ENCODE measurements at regions not wholly inside any gene's neighbourhood (a gene's known extent, or its start where the extent isn't known, plus 50 kb on each side); places are given as distances from the start of the nearest gene placed in this dataset.
"Not testable (repeated sequence)": the region's sequence is repeated elsewhere in the genome, so short reads cannot be mapped to it uniquely, and the experiment has no call there.

DNA sequence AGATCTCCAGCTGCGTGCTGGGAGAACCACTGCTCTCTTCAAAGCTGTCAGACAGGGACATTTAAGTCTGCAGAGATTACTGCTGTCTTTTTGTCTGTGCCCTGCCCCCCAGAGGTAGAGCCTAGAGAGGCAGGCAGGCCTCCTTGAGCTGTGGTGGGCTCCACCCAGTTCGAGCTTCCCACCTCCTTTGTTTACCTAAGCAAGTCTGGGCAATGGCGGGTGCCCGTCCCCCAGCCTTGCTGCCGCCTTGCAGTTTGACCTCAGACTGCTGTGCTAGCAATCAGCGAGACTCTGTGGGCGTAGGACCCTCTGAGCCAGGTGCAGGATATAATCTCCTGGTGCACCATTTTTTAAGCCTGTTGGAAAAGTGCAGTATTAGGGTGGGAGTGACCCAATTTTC, 128.6 kb downstream of the ACTR3 start:
- 94 to 98% methylated on average over 6 to 7 of the region's 7 CpGs for WGBS, 2 experiments
- H3K4me3 ChIP-seq (ENCODE audit: insufficient read depth, low read depth, low read length); H3K9me3 ChIP-seq (ENCODE audit: control insufficient read depth, low read length); H3K4me1 ChIP-seq (ENCODE audit: control insufficient read depth, insufficient read depth, low read length); H3K36me3 ChIP-seq (ENCODE audit: control insufficient read depth, insufficient read depth, low read length); H3K27me3 ChIP-seq (ENCODE audit: control insufficient read depth, insufficient read depth, low read length, poor library complexity, severe bottlenecking); H3K27ac ChIP-seq (ENCODE audit: insufficient read depth, low read depth, low read length, poor library complexity, severe bottlenecking): not testable (repeated sequence)

- no peaks in the 10 kb centered on the region for H3K4me1 ChIP-seq (ENCODE audit: control insufficient read depth, insufficient read depth, low read length)
- no peak overlapping the region for H3K27ac ChIP-seq (ENCODE audit: insufficient read depth, low read depth, low read length, poor library complexity, severe bottlenecking)
- no peak overlapping the region for H3K4me3 ChIP-seq (ENCODE audit: insufficient read depth, low read depth, low read length)
- H3K36me3 ChIP-seq (ENCODE audit: control insufficient read depth, insufficient read depth, low read length): no peaks in the 10 kb centered on the region
- 60 to 78% methylated on average over 1 to 2 of the region's 2 CpGs for WGBS, 2 experiments
- H3K9me3 ChIP-seq (ENCODE audit: control insufficient read depth, low read length): no peaks in the 10 kb centered on the region
- H3K27me3 ChIP-seq (ENCODE audit: control insufficient read depth, insufficient read depth, low read length, poor library complexity, severe bottlenecking): no peaks in the 10 kb centered on the region
These were observed 130.8 kb downstream of the ACTR3 start for GRCh38 chr2:114020668-114021067.

GRCh38 chr2:114022360-114023085, 132.6 kb downstream of the ACTR3 start:
- H3K27ac ChIP-seq (ENCODE audit: insufficient read depth, low read depth, low read length, poor library complexity, severe bottlenecking): no peak overlapping the region

GRCh38 chr2:114024326-114024725, 134.4 kb downstream of the ACTR3 start:
- Histone ChIP-seq H3K27ac (ENCODE audit: insufficient read depth, low read depth, low read length, poor library complexity, severe bottlenecking) (no peak overlapping the region), H3K36me3 (ENCODE audit: control insufficient read depth, insufficient read depth, low read length) (no peaks in the 10 kb centered on the region), H3K9me3 (ENCODE audit: control insufficient read depth, low read length) (no peaks in the 10 kb centered on the region), H3K4me1 (ENCODE audit: control insufficient read depth, insufficient read depth, low read length) (no peaks in the 10 kb centered on the region), H3K27me3 (ENCODE audit: control insufficient read depth, insufficient read depth, low read length, poor library complexity, severe bottlenecking) (no peaks in the 10 kb centered on the region), H3K4me3 (ENCODE audit: insufficient read depth, low read depth, low read length) (no peak overlapping the region)
- WGBS, 2 experiments: 85 to 94% methylated on average over 5 to 6 of the region's 6 CpGs

More at GRCh38 chr2:114022360-114023085, 132.6 kb downstream of the ACTR3 start:
- 92 to 98% methylated on average over 3 to 4 of the region's 4 CpGs for WGBS, 2 experiments
- Histone ChIP-seq H3K4me1 (ENCODE audit: control insufficient read depth, insufficient read depth, low read length) (no peaks in the 10 kb centered on the region), H3K4me3 (ENCODE audit: insufficient read depth, low read depth, low read length) (no peak overlapping the region), H3K9me3 (ENCODE audit: control insufficient read depth, low read length) (no peaks in the 10 kb centered on the region), H3K27me3 (ENCODE audit: control insufficient read depth, insufficient read depth, low read length, poor library complexity, severe bottlenecking) (no peaks in the 10 kb centered on the region), H3K36me3 (ENCODE audit: control insufficient read depth, insufficient read depth, low read length) (no peaks in the 10 kb centered on the region)

GRCh38 chr2:114025030-114025429, 135.1 kb downstream of the ACTR3 start:
- H3K4me1 ChIP-seq (ENCODE audit: control insufficient read depth, insufficient read depth, low read length): no peaks in the 10 kb centered on the region
- 82 to 94% methylated on average over 3 of the region's 3 CpGs for WGBS, 2 experiments
- H3K27me3 ChIP-seq (ENCODE audit: control insufficient read depth, insufficient read depth, low read length, poor library complexity, severe bottlenecking): no peaks in the 10 kb centered on the region
- no peak overlapping the region for H3K4me3 ChIP-seq (ENCODE audit: insufficient read depth, low read depth, low read length)
- no peak overlapping the region for H3K27ac ChIP-seq (ENCODE audit: insufficient read depth, low read depth, low read length, poor library complexity, severe bottlenecking)
- no peaks in the 10 kb centered on the region for H3K36me3 ChIP-seq (ENCODE audit: control insufficient read depth, insufficient read depth, low read length)
- no peaks in the 10 kb centered on the region for H3K9me3 ChIP-seq (ENCODE audit: control insufficient read depth, low read length)

DNA sequence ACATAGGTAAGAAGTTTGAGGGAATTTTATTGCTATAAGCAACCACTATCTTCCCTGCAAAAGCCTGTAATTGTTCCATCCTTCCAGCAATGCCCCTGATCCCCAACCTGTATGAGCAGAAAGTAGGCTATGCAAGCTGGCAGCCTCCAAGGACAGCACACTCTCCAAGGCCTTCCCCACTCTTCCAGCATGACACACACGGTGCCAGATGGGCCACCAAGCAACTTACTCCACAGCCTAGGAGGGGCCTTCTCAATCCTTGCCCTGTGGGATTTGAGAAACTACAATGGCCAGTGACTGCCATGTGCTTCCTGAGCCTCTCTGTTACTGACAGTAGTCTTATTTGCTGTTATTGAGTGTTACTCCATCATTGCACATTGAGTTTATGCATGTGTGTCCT, 137.5 kb downstream of the ACTR3 start:
- Histone ChIP-seq H3K9me3 (ENCODE audit: control insufficient read depth, low read length) (no peaks in the 10 kb centered on the region), H3K4me3 (ENCODE audit: insufficient read depth, low read depth, low read length) (no peak overlapping the region), H3K4me1 (ENCODE audit: control insufficient read depth, insufficient read depth, low read length) (no peaks in the 10 kb centered on the region), H3K36me3 (ENCODE audit: control insufficient read depth, insufficient read depth, low read length) (no peaks in the 10 kb centered on the region), H3K27me3 (ENCODE audit: control insufficient read depth, insufficient read depth, low read length, poor library complexity, severe bottlenecking) (no peaks in the 10 kb centered on the region), H3K27ac (ENCODE audit: insufficient read depth, low read depth, low read length, poor library complexity, severe bottlenecking) (no peak overlapping the region)
- WGBS, 2 experiments: 87 to 90% methylated on average over 1 of the region's 1 CpG

GRCh38 chr2:114031605-114032505, 142.0 kb downstream of the ACTR3 start:
- Histone ChIP-seq H3K9me3 (ENCODE audit: control insufficient read depth, low read length) (no peaks in the 10 kb centered on the region), H3K36me3 (ENCODE audit: control insufficient read depth, insufficient read depth, low read length) (no peaks in the 10 kb centered on the region), H3K27me3 (ENCODE audit: control insufficient read depth, insufficient read depth, low read length, poor library complexity, severe bottlenecking) (no peaks in the 10 kb centered on the region), H3K4me3 (ENCODE audit: insufficient read depth, low read depth, low read length) (no peak overlapping the region), H3K4me1 (ENCODE audit: control insufficient read depth, insufficient read depth, low read length) (no peaks in the 10 kb centered on the region), H3K27ac (ENCODE audit: insufficient read depth, low read depth, low read length, poor library complexity, severe bottlenecking) (no peak overlapping the region)
- WGBS, 2 experiments: 89 to 92% methylated on average over 11 to 12 of the region's 12 CpGs

DNA sequence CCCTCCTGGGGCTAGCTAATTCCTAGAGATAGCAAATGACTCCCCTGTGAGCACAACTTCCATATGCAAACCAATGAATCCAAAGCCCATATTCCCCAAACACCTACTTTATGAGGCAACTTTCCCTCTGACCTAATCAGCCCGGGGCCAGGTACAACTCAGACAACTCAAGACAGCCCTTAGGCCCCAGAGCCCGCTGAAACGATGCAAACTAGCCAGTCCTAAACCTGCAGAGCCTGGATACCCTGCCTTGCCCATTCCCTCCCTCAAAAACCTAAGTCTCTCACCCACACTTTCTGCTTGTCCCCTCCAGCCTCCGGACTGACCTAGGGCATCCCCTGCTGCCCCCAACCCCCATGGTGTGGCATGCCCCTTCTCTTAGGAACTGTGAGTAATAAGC, 142.8 kb downstream of the ACTR3 start:
- H3K36me3 ChIP-seq (ENCODE audit: control insufficient read depth, insufficient read depth, low read length): no peaks in the 10 kb centered on the region
- no peaks in the 10 kb centered on the region for H3K4me1 ChIP-seq (ENCODE audit: control insufficient read depth, insufficient read depth, low read length)
- H3K27me3 ChIP-seq (ENCODE audit: control insufficient read depth, insufficient read depth, low read length, poor library complexity, severe bottlenecking): no peaks in the 10 kb centered on the region
- WGBS, 2 experiments: 67 to 71% methylated on average over 4 of the region's 4 CpGs
- H3K4me3 ChIP-seq (ENCODE audit: insufficient read depth, low read depth, low read length): no peak overlapping the region
- H3K9me3 ChIP-seq (ENCODE audit: control insufficient read depth, low read length): no peaks in the 10 kb centered on the region
- H3K27ac ChIP-seq (ENCODE audit: insufficient read depth, low read depth, low read length, poor library complexity, severe bottlenecking): no peak overlapping the region

DNA sequence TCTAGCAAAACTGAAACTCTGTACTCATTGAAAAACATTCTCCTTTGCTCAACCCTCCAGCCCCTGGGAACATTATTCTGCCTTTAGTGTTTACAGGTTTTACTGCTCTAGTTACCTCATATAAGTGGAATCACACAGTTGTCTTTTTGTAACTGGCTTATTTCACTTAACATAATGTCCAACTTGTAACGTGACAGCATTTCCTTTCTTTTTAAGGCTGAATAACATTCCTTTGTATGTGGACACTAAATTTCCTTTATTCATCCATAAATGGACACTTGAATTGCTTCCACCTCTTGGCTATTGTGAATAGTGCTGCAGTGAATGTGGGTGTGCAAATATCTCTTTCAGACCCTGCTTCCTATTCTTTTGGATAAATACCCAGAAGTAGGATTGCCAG, 144.9 kb downstream of the ACTR3 start:
- no peaks in the 10 kb centered on the region for H3K9me3 ChIP-seq (ENCODE audit: control insufficient read depth, low read length)
- no peaks in the 10 kb centered on the region for H3K4me1 ChIP-seq (ENCODE audit: control insufficient read depth, insufficient read depth, low read length)
- WGBS, 2 experiments: 67 to 93% methylated on average over 1 of the region's 1 CpG
- no peak overlapping the region for H3K4me3 ChIP-seq (ENCODE audit: insufficient read depth, low read depth, low read length)
- H3K36me3 ChIP-seq (ENCODE audit: control insufficient read depth, insufficient read depth, low read length): no peaks in the 10 kb centered on the region
- H3K27ac ChIP-seq (ENCODE audit: insufficient read depth, low read depth, low read length, poor library complexity, severe bottlenecking): no peak overlapping the region
- H3K27me3 ChIP-seq (ENCODE audit: control insufficient read depth, insufficient read depth, low read length, poor library complexity, severe bottlenecking): no peaks in the 10 kb centered on the region

DNA sequence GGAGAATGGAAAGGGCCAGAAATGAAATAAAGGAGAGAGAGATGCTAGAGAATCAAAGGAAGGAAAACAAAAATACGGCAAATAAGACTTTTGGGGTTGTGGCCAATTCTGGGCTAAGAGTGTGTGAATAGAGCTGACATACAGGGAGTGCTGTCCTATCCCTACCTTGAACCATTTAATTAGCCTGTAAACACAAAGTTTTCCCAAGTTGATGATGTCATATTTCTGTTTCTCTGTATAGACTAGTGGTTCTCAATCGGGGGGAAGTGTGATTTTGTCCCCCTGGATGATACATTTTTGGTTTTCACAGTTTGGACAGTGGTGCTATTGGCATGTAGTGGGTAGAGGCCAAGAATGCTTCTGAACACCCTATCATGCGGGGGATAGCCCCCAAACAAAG, 148.8 kb downstream of the ACTR3 start:
- no peaks in the 10 kb centered on the region for H3K4me1 ChIP-seq (ENCODE audit: control insufficient read depth, insufficient read depth, low read length)
- H3K4me3 ChIP-seq (ENCODE audit: insufficient read depth, low read depth, low read length): no peak overlapping the region
- no peaks in the 10 kb centered on the region for H3K9me3 ChIP-seq (ENCODE audit: control insufficient read depth, low read length)
- H3K36me3 ChIP-seq (ENCODE audit: control insufficient read depth, insufficient read depth, low read length): no peaks in the 10 kb centered on the region
- 92 to 94% methylated on average over 3 of the region's 3 CpGs for WGBS, 2 experiments
- no peaks in the 10 kb centered on the region for H3K27me3 ChIP-seq (ENCODE audit: control insufficient read depth, insufficient read depth, low read length, poor library complexity, severe bottlenecking)
- H3K27ac ChIP-seq (ENCODE audit: insufficient read depth, low read depth, low read length, poor library complexity, severe bottlenecking): no peak overlapping the region

Measured in ectodermal cell (in vitro differentiated cells).